Activated B cell treated with CpG ODN at 0.5 μM for 24 hours (primary cell): ENCODE measurements at regions not wholly inside any gene's neighbourhood (a gene's known extent, or its start where the extent isn't known, plus 50 kb on each side); places are given as distances from the start of the nearest gene placed in this dataset.

Source experiments
- ATAC-seq: fragments of 200-7000 bp; cut with Tn5 transposase; one replicate; pipeline ENCODE4 v1.10.0; 2021; ENCODE audit warnings: low read depth, mild to moderate bottlenecking, moderate library complexity
- CTCF ChIA-PET: fragments of 350-600 bp; sonication (Branson Sonifier 250); formaldehyde crosslinking; loops from one replicate; lab custom pipeline; 2021; ENCODE audit warnings: antibody characterized with exemption; lab: Charles Lee
- POLR2A ChIA-PET: fragments of 350-600 bp; sonication (Branson Sonifier 250); formaldehyde crosslinking; loops from one replicate; lab custom pipeline; 2021; ENCODE audit warnings: antibody characterized with exemption; lab: Charles Lee
- DNase-seq: peaks from one replicate; pipeline ENCODE4 v3.0.0; 2022
- H3K27ac Mint-ChIP-seq: one replicate; pipeline ENCODE4 v1.8.0; 2020; ENCODE audit warnings: mixed read lengths
- H3K27me3 Mint-ChIP-seq: one replicate; pipeline ENCODE4 v1.8.0; 2021; ENCODE audit warnings: mixed read lengths
- H3K36me3 Mint-ChIP-seq: one replicate; pipeline ENCODE4 v1.8.0; 2021; ENCODE audit warnings: low read depth, mixed read lengths
- H3K4me1 Mint-ChIP-seq: one replicate; pipeline ENCODE4 v1.8.0; 2021; ENCODE audit warnings: mixed read lengths
- H3K4me3 Mint-ChIP-seq: one replicate; pipeline ENCODE4 v1.8.0; 2020; ENCODE audit warnings: mild to moderate bottlenecking, mixed read lengths
- H3K9me3 Mint-ChIP-seq: one replicate; pipeline ENCODE4 v1.8.0; 2020; ENCODE audit warnings: mixed read lengths
- CTCF ChIP-seq: fragments of 200-600 bp; IDR thresholded peaks from one replicate; pipeline ENCODE4 v1.8.0; 2022; ENCODE audit warnings: antibody characterized with exemption, mild to moderate bottlenecking
- intact Hi-C: fragments of 100-400 bp; cut with micrococcal nuclease; formaldehyde crosslinking; loops from one replicate; pipeline ENCODE4 v1.15.1; 2024

GRCh38 chr10:31625566-31625965 lies 303.1 kb downstream of the ARHGAP12 start:
- Mint-ChIP-seq H3K4me3 (no peak overlapping the region), H3K27ac (no peak overlapping the region), H3K27me3 (no peaks in the 10 kb centered on the region), H3K4me1 (no peaks in the 10 kb centered on the region), H3K9me3 (peaks cover 19% of the 10 kb centered on the region), H3K36me3 (no peaks in the 10 kb centered on the region)
- DNase-seq (no peak), ATAC-seq (no peak)
- intact Hi-C loops: no loop called here
- ChIA-PET POLR2A (no interaction called here), CTCF (no interaction called here)
- no peak for TF ChIP-seq CTCF

- CTCF ChIA-PET: no interaction called here
- no peak overlapping the region for H3K4me3 Mint-ChIP-seq
- ATAC-seq (no peak), DNase-seq (no peak)
- POLR2A ChIA-PET: no interaction called here
- no peak overlapping the region for H3K27ac Mint-ChIP-seq
- H3K9me3 Mint-ChIP-seq: peaks cover 19% of the 10 kb centered on the region
- TF ChIP-seq CTCF: no peak
- H3K4me1 Mint-ChIP-seq: no peaks in the 10 kb centered on the region
- no peaks in the 10 kb centered on the region for H3K27me3 Mint-ChIP-seq
- H3K36me3 Mint-ChIP-seq: no peaks in the 10 kb centered on the region
- intact Hi-C loops: no loop called here
Measured at GRCh38 chr10:31624611-31625010, 304.0 kb downstream of the ARHGAP12 start.

GRCh38 chr10:31623947-31624346 lies 304.7 kb downstream of the ARHGAP12 start:
- no peak overlapping the region for H3K27ac Mint-ChIP-seq
- H3K27me3 Mint-ChIP-seq: no peaks in the 10 kb centered on the region
- H3K4me3 Mint-ChIP-seq: no peak overlapping the region
- no peaks in the 10 kb centered on the region for H3K36me3 Mint-ChIP-seq
- no peak for TF ChIP-seq CTCF
- CTCF ChIA-PET: no interaction called here
- no peaks in the 10 kb centered on the region for H3K4me1 Mint-ChIP-seq
- intact Hi-C loops: no loop called here
- POLR2A ChIA-PET: no interaction called here
- ATAC-seq (no peak), DNase-seq (no peak)
- H3K9me3 Mint-ChIP-seq: peaks cover 19% of the 10 kb centered on the region

- no peak for TF ChIP-seq CTCF
- H3K4me1 Mint-ChIP-seq: no peaks in the 10 kb centered on the region
- H3K9me3 Mint-ChIP-seq: peaks cover 19% of the 10 kb centered on the region
- POLR2A ChIA-PET: no interaction called here
- no peaks in the 10 kb centered on the region for H3K27me3 Mint-ChIP-seq
- intact Hi-C loops: no loop called here
- no peak overlapping the region for H3K4me3 Mint-ChIP-seq
- no peak for DNase-seq
- no peak overlapping the region for H3K27ac Mint-ChIP-seq
- no peak for ATAC-seq
- H3K36me3 Mint-ChIP-seq: no peaks in the 10 kb centered on the region
- CTCF ChIA-PET: no interaction called here
Measured at GRCh38 chr10:31623466-31623865, 304.4 kb downstream of the ZEB1 start.

- ATAC-seq: no peak
- H3K27ac Mint-ChIP-seq: no peak overlapping the region
Measured at GRCh38 chr10:31622978-31623377, 304.0 kb downstream of the ZEB1 start.

More at GRCh38 chr10:31622978-31623377, 304.0 kb downstream of the ZEB1 start:
- no peaks in the 10 kb centered on the region for H3K4me1 Mint-ChIP-seq
- no peak for TF ChIP-seq CTCF
- H3K4me3 Mint-ChIP-seq: no peak overlapping the region
- CTCF ChIA-PET: no interaction called here
- no peak for DNase-seq
- intact Hi-C loops: no loop called here
- no peaks in the 10 kb centered on the region for H3K36me3 Mint-ChIP-seq
- peaks cover 19% of the 10 kb centered on the region for H3K9me3 Mint-ChIP-seq
- no peaks in the 10 kb centered on the region for H3K27me3 Mint-ChIP-seq
- POLR2A ChIA-PET: no interaction called here
